Vagina (tissue), 2 donors: ENCODE measurements at regions not wholly inside any gene's neighbourhood (a gene's known extent, or its start where the extent isn't known, plus 50 kb on each side); places are given as distances from the start of the nearest gene placed in this dataset.

Experiments used
- POLR2A ChIP-seq, 2 donors: fragments of 450-650 bp; IDR thresholded peaks; one replicate each; pipeline ENCODE4 v1.6.1; 2017; ENCODE audit warnings: antibody characterized with exemption in 2 of 2, mild to moderate bottlenecking in 2 of 2, moderate library complexity in 2 of 2
- TF ChIP-seq, protein P1 (sequence below), 3 experiments: fragments of 450-650 bp in 2 of 3; fragments of 200-600 bp in 1 of 3; sonication (generic) in 1 of 3; IDR thresholded peaks; one replicate each; pipeline ENCODE4 v1.5.1; 2017 to 2019; ENCODE audit warnings: antibody characterized with exemption in 3 of 3, mild to moderate bottlenecking in 2 of 3, moderate library complexity in 2 of 3

DNA sequence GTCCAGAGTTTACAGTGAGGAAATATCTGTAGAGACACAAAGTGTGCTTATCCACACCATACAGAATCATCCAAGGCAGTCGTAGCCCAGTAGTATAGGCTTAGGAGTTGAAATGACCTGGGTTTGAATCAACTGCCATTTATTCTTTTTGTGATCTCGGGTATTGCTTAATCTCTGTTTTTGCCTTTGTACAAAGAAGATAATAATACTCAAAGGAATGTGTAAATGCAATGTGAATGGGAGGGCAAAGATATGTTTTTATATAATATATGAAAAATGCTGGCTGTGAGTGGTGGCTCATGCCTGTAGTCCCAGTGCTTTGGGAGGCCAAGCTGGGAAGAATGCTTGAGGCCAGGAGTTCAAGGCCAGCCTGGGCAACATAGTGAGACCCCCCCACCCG, 141.1 kb downstream of the SPATA31D1 start:
- TF ChIP-seq, protein P1, sequence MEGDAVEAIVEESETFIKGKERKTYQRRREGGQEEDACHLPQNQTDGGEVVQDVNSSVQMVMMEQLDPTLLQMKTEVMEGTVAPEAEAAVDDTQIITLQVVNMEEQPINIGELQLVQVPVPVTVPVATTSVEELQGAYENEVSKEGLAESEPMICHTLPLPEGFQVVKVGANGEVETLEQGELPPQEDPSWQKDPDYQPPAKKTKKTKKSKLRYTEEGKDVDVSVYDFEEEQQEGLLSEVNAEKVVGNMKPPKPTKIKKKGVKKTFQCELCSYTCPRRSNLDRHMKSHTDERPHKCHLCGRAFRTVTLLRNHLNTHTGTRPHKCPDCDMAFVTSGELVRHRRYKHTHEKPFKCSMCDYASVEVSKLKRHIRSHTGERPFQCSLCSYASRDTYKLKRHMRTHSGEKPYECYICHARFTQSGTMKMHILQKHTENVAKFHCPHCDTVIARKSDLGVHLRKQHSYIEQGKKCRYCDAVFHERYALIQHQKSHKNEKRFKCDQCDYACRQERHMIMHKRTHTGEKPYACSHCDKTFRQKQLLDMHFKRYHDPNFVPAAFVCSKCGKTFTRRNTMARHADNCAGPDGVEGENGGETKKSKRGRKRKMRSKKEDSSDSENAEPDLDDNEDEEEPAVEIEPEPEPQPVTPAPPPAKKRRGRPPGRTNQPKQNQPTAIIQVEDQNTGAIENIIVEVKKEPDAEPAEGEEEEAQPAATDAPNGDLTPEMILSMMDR (IDR thresholded peaks at IDR 0.05) = no peak
- TF ChIP-seq POLR2A (IDR thresholded peaks at IDR 0.05) = no peak
